ENCODE measurements at regions not wholly inside any gene's neighbourhood (a gene's known extent, or its start where the extent isn't known, plus 50 kb on each side); places are given as distances from the start of the nearest gene placed in this dataset.
"Not testable (repeated sequence)": the region's sequence is repeated elsewhere in the genome, so short reads cannot be mapped to it uniquely, and the experiment has no call there.

- no peak for DNase-seq (ENCODE audit: low spot score)
These were observed 70.7 kb upstream of the SERPINE2 start for GRCh38 chr2:224109751-224110150.

- DNase-seq (ENCODE audit: low spot score), result no peak
These were observed 67.7 kb upstream of the SERPINE2 start for GRCh38 chr2:224106794-224107193.

- no peak for DNase-seq (ENCODE audit: low spot score)
These were observed 65.7 kb upstream of the SERPINE2 start for GRCh38 chr2:224104668-224105386.

- DNase-seq (ENCODE audit: low spot score), result no peak
These were observed 64.6 kb upstream of the SERPINE2 start for GRCh38 chr2:224103651-224104050.

GRCh38 chr2:224102991-224103390 lies 63.9 kb upstream of the SERPINE2 start:
- no peak for DNase-seq (ENCODE audit: low spot score)

GRCh38 chr2:224101820-224102630 lies 62.9 kb upstream of the SERPINE2 start:
- no peak for DNase-seq (ENCODE audit: low spot score)

- DNase-seq (ENCODE audit: low spot score), result no peak
These were observed 61.0 kb upstream of the SERPINE2 start for GRCh38 chr2:224099861-224100643.

- DNase-seq (ENCODE audit: low spot score), result no peak
These were observed 59.6 kb upstream of the SERPINE2 start for GRCh38 chr2:224098481-224099230.

GRCh38 chr2:224094413-224094812 lies 55.3 kb upstream of the SERPINE2 start:
- no peak for DNase-seq (ENCODE audit: low spot score)

- DNase-seq (ENCODE audit: low spot score), result not testable (repeated sequence)
These were observed 52.6 kb upstream of the SERPINE2 start for GRCh38 chr2:224091671-224092070.

GRCh38 chr2:224089606-224090005 lies 50.5 kb upstream of the SERPINE2 start:
- not testable (repeated sequence) for DNase-seq (ENCODE audit: low spot score)

Data from LoVo (cell line).